Umbilical cord (tissue), 1 donor: ENCODE measurements at regions not wholly inside any gene's neighbourhood (a gene's known extent, or its start where the extent isn't known, plus 50 kb on each side); places are given as distances from the start of the nearest gene placed in this dataset.
"Not testable (repeated sequence)": the region's sequence is repeated elsewhere in the genome, so short reads cannot be mapped to it uniquely, and the experiment has no call there.

ENCODE experiments used
- DNase-seq: peaks from one replicate; pipeline ENCODE4 v3.0.0-alpha.2; 2015; ENCODE audit warnings: low spot score

DNA sequence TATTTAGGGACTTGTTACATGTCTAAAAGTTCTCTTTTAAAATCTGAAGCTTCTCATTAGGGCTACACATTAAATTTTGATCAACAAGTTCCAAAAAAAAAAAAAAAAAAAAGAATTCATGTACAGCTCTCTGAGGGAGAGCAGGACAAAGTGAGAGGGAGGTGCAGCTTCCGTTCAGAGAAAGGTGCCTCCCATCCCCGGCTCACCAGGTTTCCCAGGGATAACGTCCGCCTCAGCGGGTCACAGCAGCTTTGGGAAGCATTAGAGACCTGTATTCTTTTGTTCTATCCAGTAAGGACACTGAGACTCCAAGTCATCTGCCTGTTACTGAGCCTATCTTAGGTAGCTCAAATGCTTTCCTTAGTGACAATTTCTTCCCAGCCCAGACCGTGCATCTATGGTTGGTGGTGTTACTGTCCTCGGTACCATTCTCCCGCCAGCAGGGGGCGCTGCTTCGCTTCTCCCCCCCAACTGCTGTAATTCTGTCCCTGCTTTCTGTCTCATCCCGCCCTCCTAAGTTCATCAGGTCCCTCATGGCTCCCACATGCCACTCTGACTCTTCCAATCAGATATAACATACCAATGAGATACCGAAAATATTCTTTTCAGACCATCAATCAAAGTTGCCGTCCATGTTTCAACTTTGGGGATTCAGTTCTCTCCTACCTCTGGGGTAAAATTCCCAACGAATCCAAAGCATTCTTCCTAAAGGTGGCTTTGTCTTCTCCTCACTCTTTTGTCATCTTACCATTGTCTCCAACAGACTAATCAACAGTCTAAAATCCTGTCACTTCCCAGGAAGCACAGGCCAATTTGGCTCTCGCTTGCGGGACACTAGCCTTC is 466.5 kb downstream of the METTL4 start:
- DNase-seq = peak; percentile 2

DNA sequence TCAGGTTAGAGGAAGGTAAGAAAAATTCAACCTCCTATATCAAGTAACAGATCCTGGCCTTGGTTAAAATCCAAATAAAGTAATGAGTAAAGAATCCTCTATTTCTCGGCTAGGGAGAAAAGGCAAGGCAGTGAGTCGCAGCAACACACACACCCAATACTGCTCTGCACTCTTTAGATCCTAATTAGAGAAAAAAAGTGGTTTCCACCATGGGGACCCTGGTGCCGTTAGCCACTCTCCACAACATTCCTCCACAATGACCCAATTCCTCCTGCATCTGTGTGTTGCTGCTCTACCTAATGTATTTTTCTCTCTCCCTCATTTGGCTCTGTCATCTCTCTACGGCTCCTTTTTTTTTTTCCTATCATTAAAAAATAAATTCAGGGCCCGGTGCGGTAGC is 462.7 kb downstream of the METTL4 start:
- DNase-seq = no peak

DNA sequence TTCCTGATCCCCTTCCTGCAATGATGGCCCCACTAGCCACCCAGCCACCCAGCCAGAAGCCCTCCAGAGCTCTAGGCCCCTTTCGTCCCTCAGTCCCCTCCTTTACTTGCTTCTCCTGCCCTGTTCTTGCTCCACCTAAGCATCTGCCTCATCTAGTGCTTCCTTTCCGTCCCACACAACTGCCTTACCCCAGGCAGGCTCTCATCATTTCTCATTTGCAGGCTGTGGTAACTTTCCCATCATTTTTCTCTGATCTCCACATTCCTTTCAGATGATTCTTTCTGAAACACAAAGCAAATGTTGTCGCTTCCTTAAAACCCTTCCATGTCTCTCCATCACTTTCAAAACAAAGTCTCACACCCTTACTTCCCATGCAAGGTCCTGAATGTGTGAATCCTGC is 459.8 kb downstream of the METTL4 start:
- DNase-seq = no peak

DNA sequence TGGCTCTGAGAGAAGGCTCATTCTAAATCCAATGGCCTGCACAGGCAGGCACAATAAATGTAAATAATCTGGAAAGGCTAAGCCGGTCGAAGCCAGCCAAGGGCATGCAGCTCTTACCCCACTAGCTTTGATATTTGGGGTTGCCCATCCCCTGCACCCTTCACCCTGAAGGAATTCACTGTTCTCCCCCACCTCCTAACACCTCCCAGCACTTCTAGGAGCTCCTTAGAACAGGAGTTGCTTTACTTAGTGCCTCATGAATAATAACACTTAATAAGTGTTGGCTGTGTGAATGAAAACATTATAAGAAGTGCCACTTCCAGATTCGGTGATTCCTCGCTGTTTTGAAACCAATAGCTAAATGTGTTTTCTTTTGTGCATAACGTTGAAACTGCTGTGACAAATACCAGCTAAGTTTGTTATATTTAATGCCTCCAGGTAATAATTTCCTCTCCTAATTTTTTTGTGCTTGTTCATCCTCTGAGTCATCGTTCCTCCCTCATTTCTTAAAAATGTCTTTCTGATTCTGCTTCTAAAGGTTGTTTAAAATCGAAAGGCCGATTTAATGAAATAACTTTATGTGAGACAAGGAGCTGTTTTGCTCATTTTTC is 458.8 kb downstream of the METTL4 start:
- no peak for DNase-seq

DNA sequence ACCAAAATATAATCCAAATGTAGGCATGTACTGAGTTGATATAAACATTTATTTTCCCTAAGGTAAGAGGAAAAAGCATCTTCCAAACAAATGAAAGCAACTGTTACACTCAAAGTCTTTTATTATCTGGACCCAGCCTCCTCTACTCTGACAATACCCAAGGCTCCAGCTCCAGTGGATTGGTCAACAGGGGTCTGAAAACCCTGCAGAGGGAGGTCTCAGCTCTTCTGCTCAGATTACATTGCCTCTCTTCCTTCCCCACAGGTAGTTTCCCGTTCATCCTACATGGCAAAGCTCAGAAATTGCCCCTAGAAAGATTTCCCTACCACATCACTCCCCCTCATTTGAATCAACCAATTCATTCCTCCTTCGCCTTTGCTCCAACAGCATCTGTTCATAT is 457.0 kb downstream of the METTL4 start:
- no peak for DNase-seq

DNA sequence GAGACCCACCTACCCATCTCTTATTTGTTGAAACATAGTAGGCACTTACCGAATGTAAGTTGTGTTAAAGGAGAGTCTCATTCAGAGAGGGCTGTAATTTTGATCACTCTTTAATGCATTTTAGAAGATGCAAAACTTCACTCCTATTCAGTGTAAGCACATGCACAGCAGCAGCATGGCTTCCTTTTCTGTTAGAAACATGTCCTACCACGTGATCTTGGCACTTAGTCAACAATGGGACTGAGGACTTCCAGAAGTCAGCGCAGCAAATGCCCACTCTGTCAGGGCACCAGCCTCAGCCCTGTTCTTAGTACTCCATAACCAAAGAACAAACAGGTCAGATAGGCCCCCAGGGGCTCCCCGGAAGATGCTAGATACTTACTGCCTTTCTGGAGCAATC is 456.5 kb downstream of the METTL4 start:
- no peak for DNase-seq

DNA sequence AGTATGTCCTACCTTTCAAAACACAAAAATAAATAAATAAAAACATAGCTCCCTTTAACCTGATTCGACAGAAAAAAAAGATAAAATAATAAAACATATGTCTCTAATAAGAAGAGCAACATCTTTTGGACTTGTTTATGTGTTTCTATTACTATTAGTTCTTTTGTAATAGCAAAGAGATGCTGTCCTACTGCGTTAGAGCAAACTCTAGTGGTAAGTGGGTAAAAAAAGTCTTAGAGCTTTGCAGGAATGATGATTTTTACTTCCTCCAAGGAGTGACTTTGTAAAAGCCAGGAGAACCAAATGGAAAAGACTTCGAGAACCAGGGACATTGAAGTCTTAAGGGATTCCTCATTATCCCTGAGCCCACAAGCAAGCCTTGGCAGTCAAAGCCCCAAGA is 450.1 kb downstream of the METTL4 start:
- DNase-seq = no peak

DNA sequence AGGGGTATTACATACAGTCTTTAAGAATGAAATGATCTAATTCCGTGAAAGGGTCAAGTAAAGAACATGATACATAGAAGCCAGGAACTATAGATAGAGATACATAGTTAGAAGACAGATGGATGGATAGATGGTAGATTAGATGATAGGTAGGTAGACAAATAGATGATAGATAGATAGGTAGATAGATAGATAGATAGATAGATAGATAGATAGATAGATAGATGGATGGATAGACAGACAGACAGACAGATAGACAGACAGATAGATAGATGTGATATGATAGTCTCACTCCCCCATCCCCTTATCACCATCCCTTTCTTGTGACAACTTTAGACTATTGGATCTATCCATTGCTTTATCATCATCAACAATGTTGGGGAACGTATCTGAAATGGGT is 448.2 kb downstream of the METTL4 start:
- no peak for DNase-seq

DNA sequence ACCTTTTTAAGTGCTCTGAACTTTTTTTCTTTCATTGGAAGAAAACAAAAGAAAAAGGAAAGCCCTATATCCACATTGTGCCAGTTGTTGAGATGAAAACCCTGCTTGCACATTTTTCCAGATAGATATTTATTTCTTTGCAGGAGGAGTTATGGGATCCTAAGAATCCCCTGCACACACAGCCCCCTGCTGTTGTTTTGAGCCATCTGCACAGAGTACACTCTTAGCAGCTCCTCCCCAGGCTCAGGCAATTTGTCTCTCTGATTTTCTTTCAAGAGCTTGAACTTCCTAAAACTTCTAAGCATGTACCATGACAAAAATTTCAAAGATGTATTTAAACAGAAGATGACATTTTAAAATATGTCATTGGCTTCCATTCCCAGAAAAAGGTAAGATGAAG is 436.9 kb downstream of the METTL4 start:
- no peak for DNase-seq

DNA sequence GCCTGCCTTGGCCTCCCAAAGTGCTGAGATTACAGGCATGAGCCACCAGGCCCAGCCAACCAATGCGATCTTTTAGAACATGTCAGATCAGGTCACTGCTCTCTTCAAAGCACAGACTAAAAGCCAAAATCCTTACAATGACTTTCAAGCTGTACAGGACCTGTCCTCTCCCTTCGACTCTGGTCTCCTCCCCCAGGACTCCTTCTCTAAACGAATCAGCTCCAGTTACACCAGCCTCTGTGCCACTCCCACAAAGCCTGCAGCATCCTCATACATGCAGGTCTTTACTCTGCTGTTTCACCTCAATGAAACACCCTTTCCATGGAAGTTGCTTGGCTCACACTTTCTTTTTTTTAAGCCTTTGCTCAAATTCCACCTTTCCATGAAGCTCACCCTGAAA is 436.0 kb downstream of the METTL4 start:
- DNase-seq = no peak

DNA sequence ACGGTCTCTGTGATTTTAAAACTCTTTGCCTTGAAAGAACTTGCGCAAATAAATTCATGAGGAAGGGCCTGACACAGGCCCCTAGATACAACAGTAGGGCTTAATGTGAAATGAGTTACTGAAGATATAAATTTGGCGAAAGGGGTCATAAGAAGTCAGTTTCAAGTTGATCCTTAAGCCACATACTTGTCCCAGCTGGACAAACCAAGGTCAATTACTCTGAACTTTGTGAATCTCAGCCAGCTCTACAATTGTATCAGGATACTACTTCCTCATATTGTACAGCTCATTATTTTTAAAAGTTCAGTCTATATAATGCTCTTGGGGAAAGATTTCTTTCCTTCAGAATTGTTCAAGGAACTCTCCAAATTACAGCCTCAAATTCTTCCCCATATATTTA is 432.8 kb downstream of the METTL4 start:
- no peak for DNase-seq

DNA sequence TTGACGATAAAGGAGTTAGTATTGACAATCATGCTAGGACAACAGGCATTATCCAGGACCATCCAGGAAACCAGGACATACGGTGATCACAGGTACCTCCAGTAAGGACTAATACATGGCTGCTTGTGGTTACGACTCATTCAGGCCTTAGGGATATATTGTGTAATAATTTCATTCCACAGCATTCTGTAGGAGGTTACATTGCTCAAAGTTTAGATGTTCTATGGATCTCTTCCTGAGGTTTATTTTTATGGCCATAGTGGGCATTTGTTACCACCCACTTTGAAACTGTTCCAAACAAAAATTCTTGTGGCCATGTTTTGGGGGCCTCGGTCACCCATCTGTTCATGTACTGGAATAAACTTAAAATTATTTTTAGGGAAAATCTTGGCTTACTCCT is 431.6 kb downstream of the METTL4 start:
- DNase-seq = no peak

DNA sequence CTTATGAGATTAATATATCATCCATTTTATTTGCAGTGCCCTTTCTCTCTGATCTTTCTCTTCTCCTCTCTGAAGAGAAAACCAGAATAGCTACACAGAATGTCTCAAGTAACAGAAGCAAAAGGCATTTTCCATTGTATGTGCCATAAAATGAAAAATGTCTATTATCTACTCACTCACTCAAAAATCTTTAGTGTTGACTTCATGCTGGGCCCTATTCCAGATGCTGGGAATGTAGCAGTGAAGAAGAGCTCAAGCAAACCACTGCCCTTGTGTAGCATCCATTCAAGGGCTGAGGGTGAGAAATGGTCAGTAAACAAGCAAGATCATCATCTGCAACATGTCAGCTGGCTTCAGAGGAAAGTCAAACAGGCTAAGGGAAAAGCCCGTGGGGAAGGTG is 427.7 kb downstream of the METTL4 start:
- peak; percentile 19 for DNase-seq

DNA sequence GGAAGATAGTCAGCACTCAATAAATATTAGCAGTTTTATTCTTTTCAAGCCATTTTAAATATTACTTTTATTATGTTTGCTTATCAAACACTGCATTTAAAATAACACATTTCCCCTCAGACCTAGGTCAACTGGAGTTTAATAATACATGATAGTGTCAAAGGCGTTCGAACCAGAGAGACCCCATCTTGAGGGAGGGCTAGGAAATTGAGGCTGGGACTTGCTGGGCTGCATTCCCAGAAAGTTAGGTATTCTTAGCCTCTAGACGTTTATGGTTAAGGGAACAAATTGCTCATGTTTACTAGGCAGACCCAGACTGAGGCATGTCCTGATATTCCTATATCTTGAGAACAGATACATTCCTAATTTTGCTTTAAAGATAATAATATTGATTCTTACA is 426.5 kb downstream of the METTL4 start:
- DNase-seq = no peak

DNA sequence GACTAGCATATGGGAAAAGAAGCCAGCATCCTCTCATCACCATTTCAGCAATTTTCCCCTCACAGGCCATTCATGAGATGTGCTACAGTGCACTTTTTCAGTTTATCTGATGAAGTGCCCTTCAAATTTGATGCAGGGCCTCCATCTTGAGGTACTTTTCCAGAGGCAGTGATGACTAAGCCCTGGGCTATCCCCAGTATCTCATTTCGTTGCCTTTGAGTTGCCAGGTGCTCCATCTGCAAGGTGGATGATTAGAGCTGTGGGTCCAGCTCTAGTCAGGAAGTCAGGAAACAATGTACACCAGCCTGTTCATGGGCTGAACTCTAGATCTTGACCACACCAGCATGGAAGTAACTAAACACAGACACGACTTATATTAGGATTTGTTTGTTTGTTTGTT is 425.2 kb downstream of the METTL4 start:
- DNase-seq = no peak

DNA sequence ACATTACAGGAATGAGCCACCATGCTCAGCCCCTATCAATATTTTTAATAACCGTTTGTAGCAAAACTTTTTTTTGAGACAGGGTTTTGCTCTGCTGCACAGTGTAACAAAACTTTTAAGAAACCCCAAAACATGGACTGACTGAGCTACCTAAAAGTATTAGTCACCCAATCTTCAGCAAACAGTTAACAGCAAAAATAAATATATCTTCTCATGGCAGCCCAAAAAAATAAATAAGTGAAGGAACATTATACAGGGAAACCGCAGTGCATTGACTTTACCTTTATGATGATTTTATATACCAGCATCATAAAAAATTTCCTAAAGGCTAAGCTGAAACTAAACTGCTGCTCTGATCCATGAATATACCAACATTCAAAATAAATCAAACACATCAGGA is 424.6 kb downstream of the METTL4 start:
- DNase-seq = no peak

DNA sequence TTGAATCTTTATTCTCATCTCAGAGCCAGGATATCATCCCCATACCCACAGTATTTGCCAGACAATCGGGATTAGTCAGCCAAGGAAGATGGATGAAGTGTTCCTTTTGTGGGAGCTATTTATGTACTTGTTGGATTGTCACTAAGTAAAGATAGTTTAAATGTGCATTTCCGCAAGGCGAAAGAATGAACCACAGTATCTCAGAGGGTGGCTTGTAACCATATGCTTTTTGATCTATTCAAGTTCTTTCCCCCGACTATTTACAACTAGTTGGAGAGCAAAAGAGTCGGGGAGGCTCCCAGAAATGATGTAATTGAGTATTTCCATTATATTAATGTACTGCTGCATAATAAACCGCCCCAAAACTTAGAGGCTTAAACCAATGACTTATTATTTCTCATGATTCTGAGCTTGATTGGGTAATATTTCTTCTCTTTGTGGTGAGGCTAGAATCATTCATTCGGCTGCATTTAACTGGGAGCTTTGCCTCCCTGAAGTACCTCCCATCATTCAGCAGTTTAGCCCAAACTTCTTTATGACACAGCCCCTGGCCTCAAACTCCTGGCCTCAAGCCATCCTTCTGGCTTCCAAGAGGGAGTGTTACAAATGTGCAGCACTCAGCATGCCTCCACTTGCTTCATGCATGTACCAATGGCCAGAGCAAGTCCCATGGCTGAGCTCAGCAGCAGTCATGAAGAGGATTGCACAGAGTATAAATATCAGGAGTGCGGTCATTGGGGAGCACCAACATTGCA is 423.7 kb downstream of the METTL4 start:
- DNase-seq = peak; percentile 48

DNA sequence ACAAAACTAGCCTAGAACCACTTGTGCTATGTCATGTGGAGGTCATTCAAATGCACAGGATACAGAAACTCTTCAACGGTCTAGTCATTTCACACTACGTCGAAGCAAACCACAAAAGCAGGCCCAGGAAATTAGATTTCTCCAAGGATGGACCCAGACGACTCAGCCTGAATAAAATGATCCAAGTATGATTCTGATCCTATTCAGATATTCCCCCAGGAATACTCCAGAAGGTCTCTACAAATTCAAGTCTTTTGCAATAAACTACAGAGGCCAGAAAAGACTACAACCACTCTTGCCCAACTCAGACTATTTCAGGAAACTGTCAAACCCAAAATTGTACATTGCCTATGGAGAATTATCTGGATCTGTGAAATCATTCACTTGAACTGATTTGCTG is 422.5 kb downstream of the METTL4 start:
- no peak for DNase-seq

DNA sequence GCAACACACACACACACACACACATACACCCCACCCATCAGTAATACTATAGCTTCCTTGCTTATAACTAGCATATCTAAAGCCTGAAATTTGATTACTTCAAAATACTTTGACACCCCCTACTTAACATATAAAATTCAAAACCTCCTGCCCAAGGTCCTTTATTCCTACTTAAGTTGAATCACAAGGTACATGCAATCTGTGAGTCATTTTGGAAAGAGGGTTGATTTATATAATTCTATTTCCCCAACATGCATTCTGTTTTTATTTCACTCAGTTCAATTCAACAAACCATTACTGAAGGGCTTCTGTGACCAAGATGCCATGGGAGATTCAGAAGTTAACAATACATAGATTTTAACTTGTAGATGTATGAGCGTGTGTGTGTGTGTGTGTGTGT is 420.7 kb downstream of the METTL4 start:
- no peak for DNase-seq

DNA sequence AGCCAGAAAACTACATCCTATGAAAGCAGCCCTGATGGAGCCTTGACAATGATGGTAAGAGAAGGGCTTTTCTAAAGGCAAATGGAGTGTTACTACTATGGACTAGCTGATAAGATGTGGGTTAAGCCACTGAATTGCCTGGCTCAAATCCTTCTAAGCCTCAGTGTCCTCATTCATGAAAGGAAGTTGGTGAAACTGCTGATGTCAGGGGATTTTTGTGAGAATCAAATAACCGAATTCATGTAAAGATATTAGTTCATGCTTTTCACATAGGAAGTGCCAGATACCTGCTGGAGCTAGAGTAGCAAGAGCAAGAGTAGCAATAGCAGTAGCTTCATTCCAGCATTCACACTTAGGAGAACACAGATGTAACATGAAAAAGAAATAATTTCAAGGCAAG is 417.0 kb downstream of the METTL4 start:
- no peak for DNase-seq

DNA sequence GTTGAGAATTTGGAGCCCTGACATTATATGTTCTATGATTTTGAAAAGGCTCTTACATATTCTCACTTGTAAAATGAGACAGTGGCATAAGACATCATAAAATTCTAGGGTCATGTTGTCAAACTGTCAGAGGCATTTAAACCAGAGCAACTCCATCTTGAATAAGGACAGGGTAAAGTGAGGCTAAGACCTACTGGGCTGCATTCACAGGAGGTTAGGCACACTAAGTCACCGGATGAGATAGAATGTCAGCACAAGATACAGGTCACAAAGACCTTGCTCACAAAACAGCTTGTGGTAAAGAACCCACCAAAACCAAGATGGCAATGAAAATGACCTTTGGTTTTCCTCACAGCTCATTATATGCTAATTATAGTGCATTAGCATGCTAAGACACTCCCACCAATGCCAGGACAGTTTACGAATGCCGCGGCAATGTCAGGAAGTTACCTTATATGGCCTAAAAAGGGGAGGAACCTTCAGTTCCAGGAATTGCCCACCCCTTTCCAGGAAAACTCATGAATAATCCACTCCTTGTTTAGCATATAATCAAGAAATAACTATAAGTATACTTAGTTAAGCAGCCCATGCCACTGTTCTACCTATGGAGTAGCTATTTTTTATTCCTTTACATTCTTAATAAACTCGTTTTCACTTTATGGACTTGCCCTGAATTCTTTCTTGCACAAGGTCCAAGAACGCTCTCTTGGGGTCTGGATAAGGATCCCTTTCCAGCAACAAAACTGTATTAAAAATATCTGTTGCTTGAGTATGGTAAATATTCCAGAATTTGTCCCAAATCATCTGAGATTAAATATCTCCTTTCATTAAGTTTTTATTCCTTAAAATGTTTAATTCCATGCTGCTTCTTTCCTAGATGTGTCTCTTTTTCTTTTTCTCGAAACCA is 406.4 kb downstream of the METTL4 start:
- no peak for DNase-seq

DNA sequence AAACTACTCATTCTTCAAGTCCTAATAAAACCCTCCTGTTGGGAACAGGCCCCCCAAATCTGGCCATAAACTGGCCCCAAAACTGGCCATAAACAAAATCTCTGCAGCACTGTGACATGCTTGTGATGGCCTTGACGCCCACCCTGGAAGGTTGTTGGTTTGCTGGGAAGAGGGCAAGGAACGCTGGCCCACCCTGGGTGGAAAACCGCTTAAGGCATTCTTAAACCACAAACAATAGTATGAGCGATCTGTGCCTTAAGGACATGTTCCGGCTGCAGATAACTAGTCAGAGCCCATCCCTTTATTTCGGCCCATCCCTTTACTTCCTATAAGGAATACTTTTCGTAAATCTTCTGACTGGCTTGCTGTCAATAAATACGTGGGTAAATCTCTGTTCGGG is 404.4 kb downstream of the METTL4 start:
- DNase-seq = not testable (repeated sequence)
